Mononuclear cell (primary cell): ENCODE measurements at regions not wholly inside any gene's neighbourhood (a gene's known extent, or its start where the extent isn't known, plus 50 kb on each side); places are given as distances from the start of the nearest gene placed in this dataset.

Source experiments
- H3K27me3 ChIP-seq: 2 replicates; pipeline ENCODE4 v1.6.0; 2011; ENCODE audit warnings: low read length, control low read depth; ENCODE audit not compliant: insufficient read depth
- H3K4me1 ChIP-seq: 2 replicates; pipeline ENCODE4 v1.5.1; 2011; ENCODE audit warnings: mild to moderate bottlenecking, low read length, control low read depth; ENCODE audit not compliant: insufficient read depth
- H3K4me3 ChIP-seq: 2 replicates; pipeline ENCODE4 v1.5.1; 2011; ENCODE audit warnings: mild to moderate bottlenecking, low read length, moderate library complexity
- H3K9me3 ChIP-seq: 2 replicates; pipeline ENCODE4 v1.5.1; 2011; ENCODE audit warnings: low read depth, mild to moderate bottlenecking, control low read depth, low read length

DNA sequence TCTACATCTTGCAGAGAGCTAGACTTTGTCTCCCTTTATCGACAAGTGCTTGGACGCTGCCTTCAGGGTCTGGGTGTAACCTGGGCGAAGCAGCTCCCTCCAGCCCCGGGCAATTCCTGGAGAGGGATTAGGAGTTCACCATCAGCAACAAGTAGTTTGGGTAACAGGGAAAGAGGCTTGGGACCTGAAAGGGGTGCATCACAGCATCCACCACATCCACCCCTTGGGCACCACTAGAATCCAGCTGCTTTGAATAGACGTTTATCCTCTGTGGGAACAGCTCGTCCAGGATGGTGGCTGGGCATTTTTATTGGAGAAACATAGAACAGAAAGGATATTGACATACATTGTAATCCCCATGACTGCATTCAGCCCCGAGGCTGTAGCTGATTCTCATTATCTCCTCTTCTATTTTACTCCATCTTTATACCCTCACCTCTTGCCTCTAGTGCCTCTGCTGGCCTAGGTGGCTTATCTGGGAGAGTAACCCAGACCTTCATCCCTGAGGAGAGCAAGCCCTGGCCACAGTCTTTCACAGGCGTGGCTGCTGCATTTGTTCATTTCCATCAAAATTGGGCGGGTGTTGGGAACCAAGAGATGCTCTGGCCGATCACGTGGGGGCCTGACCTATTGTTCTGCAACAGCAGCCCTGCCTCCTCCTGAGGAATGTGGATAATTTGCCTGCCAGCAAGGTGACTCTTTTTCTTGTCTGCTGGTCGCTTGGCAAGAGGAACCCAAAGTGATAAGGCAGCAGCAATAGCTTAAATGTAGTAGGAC is 109.2 kb upstream of the RALGAPA2 start:
- H3K9me3 ChIP-seq = no peaks in the 10 kb centered on the region
- no peak overlapping the region for H3K4me3 ChIP-seq
- H3K27me3 ChIP-seq = peaks cover 2% of the 10 kb centered on the region
- peaks cover 29% of the 10 kb centered on the region for H3K4me1 ChIP-seq

DNA sequence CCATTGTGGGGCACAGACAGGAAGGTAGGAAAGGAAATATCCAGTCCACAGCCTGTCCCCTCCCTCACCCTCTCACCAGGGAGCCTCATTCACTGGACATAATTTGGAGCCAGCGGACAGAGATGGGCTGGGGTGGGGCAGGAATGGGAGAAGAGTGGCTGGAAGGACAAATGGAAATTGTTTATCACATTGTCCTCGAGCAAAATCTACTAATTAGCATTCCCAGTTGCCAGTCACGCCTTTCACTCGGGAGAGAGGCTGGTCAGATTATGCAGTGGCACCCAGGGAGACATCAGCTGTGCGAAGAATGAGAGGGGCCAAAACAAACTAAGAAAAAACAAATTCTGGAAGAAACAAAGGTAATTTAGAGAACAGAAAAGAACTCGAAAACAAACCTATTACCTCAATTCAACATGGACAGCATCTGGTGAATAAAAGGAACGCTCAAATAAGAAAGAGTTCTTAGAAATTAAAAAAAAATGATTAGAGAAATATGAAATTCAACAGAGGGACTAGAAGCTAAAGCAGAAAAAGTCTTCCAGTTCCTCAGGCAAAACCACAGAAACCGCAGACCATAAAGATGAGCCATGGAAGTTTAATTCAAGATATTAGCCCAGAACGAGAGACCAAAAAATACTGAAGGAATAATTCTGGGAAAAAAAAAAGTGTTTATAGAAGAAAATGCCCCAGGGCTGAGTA is 108.5 kb upstream of the RALGAPA2 start:
- H3K4me1 ChIP-seq = peaks cover 29% of the 10 kb centered on the region
- H3K9me3 ChIP-seq = no peaks in the 10 kb centered on the region
- peaks cover 2% of the 10 kb centered on the region for H3K27me3 ChIP-seq
- no peak overlapping the region for H3K4me3 ChIP-seq

GRCh38 chr20:20820104-20820503 is 107.7 kb upstream of the RALGAPA2 start:
- H3K27me3 ChIP-seq = peaks cover 2% of the 10 kb centered on the region
- H3K4me1 ChIP-seq = peaks cover 29% of the 10 kb centered on the region
- H3K4me3 ChIP-seq = no peak overlapping the region
- no peaks in the 10 kb centered on the region for H3K9me3 ChIP-seq

- no peaks in the 10 kb centered on the region for H3K9me3 ChIP-seq
- H3K4me1 ChIP-seq = peaks cover 13% of the 10 kb centered on the region
- no peak overlapping the region for H3K4me3 ChIP-seq
- peaks cover 2% of the 10 kb centered on the region for H3K27me3 ChIP-seq
Measured at GRCh38 chr20:20816969-20817755, 104.7 kb upstream of the RALGAPA2 start.

DNA sequence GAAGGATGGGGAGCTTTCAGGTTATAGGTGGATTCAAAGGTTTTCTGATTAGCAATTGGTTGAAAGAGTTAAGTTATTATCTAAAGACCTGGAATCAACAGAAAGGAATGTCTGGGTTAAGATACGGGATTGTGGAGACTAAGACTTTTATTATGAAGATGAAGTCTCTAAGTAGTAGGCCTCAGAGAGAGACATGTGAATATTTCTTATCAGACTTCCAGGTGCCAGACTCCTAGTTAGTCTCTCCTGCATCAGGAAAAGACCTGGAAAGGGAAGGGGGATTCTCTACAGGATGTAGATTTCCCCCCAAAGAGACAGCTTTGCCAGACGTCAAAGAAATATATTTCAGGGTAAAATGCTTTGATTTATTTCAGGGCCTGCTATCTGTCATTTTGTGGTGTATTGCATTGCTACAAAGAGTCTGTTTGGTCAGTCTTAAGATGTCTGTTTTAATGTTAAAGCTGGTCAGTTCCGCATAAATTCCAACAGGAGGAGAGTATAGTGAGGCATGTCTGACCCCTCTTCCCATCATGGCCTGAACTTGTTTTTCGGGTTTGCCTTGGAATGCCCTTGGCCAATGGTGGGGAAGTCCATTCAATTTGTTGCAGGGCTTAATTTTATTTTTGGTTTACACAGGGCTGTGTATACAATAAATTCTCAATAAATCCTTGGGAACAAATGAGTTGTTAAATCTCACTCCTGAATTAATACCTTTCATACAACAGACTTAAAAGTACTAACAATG is 103.4 kb upstream of the RALGAPA2 start:
- peaks cover 6% of the 10 kb centered on the region for H3K4me1 ChIP-seq
- H3K27me3 ChIP-seq = no peaks in the 10 kb centered on the region
- no peak overlapping the region for H3K4me3 ChIP-seq

GRCh38 chr20:20814685-20815084 is 102.2 kb upstream of the RALGAPA2 start:
- H3K4me1 ChIP-seq = no peaks in the 10 kb centered on the region

More for the DNA sequence above, 103.4 kb upstream of the RALGAPA2 start:
- no peaks in the 10 kb centered on the region for H3K9me3 ChIP-seq

DNA sequence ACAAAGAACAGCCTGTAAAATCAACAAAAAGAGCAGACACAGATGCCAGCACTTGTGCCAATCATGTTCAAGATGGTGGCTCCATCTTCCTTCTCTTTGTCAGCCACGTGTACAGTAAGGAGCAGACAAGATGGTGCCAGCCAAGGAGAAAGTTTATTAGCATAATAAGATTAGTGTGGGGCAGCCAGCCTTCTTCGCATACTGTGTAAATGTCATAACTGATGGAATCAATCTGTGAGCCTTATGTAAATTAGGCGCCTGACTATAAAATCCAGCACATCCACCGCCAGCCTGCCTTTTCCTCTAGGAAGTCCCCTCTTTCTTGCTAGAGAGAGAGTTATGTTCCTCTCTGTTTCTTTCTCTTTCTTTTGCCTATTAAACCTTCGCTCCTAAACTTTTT is 99.7 kb upstream of the RALGAPA2 start:
- H3K4me1 ChIP-seq = no peaks in the 10 kb centered on the region
- no peak overlapping the region for H3K4me3 ChIP-seq
- H3K9me3 ChIP-seq = no peaks in the 10 kb centered on the region
- H3K27me3 ChIP-seq = no peaks in the 10 kb centered on the region

More at GRCh38 chr20:20814685-20815084, 102.2 kb upstream of the RALGAPA2 start:
- H3K4me3 ChIP-seq = no peak overlapping the region
- no peaks in the 10 kb centered on the region for H3K27me3 ChIP-seq
- no peaks in the 10 kb centered on the region for H3K9me3 ChIP-seq

DNA sequence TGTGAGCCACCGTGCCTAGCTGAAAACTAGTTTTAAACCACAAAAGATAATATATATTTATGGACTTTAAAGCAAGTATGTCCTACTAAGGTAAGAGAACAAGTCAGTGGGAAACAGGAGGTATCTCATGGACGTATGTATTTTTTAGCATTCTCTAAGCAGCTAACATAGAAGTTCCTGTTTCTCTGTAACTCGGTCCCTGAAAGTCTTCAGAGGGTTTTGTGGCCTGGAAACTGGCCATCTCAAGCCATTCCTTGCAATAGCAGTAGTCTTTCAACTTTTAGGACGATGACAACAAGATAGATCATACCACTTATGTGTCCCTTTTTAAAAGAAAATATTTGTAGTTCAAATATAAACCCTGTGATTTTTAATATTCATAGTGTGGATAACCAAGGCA is 95.6 kb upstream of the RALGAPA2 start:
- Histone ChIP-seq H3K4me1 (no peaks in the 10 kb centered on the region), H3K4me3 (no peak overlapping the region), H3K9me3 (no peaks in the 10 kb centered on the region), H3K27me3 (no peaks in the 10 kb centered on the region)

DNA sequence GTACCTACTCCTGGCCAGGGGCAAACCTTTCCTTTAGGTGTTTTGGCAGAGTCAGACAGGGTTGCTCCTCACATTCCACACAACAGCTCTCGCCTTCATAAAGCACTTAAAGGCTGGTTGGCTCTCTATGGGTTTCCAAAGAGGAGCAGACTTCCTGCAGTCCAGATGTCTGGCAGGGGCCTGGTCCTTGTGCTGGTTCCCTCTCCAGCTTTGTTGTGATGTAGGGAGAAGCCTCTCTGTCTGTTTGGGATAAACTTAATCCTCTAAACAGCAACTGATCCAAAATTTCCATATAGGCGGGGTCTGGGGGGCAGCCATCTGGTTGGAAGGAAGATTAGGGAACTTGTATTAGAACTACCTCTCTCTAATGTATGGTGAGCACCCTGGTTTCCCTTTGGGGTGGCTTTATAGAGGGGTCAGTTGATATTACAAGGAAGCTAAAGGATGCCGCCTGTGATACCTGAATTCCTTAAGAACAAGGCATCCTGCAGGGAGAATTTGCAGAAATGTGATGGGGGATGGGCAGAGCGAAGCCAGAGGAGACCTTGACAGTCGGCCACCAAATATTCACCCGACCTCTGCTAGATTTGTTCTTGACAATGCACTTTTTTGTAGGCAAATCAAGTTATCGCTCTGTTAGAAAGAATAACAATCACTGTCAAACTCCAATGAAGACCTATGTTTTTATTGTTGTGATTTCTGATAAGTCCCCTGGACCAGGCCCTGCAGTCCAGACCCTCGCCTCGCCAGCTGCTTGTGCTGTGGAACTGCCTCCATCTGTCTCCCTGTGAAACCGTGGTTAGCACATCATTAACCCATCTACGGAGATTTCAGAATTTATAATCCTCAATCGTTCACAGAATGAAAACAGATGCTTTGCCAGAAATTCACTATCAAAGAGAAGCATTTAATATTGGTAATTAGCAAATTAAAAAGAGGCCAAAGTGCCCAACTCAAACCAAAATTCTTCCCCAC is 94.0 kb upstream of the RALGAPA2 start:
- Histone ChIP-seq H3K9me3 (no peaks in the 10 kb centered on the region), H3K4me1 (no peaks in the 10 kb centered on the region), H3K27me3 (no peaks in the 10 kb centered on the region), H3K4me3 (no peak overlapping the region)

DNA sequence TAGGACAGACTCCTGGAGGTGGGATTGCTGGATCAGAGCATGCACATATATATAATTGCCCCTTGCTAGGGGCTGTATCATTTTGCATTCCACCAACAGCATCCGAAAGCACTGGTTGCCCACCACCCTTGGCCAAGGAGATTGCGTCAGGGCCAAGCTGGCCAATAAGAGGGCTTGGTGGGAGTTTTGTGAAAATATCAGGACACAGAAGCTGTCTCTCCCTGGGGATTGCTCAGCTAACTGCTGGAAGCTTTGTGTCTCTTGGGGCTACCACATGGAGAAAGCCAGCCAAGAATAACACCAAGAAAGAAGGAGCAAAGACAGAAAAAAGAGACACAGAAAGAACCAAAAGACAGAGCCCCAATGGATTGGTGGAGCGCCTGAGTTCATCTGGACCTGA is 90.6 kb upstream of the RALGAPA2 start:
- no peaks in the 10 kb centered on the region for H3K27me3 ChIP-seq
- no peaks in the 10 kb centered on the region for H3K4me1 ChIP-seq
- H3K9me3 ChIP-seq = no peaks in the 10 kb centered on the region
- H3K4me3 ChIP-seq = no peak overlapping the region

DNA sequence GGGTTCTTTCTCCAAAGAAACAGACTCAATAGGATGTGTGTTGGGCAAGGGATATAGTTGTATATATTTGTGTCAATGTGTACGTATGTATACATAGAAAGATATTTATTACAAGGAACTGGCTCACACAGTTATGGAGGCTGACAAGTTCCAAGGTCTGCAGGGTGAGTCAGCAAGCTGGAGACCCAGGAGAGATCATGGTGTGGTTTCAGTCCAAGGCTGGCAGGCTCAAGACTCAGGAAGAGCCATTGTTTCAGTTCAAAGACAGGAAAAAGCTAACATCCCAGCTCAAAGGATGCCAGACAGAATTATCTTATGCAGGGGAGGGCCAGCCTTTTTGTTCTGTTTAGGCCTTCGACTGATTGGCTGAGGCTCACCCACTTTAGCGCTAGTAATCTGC is 89.9 kb upstream of the RALGAPA2 start:
- Histone ChIP-seq H3K4me3 (no peak overlapping the region), H3K4me1 (no peaks in the 10 kb centered on the region), H3K27me3 (no peaks in the 10 kb centered on the region), H3K9me3 (no peaks in the 10 kb centered on the region)

GRCh38 chr20:20799716-20800312 is 87.4 kb upstream of the RALGAPA2 start:
- H3K4me1 ChIP-seq = no peaks in the 10 kb centered on the region
- H3K27me3 ChIP-seq = no peaks in the 10 kb centered on the region
- H3K9me3 ChIP-seq = no peaks in the 10 kb centered on the region
- H3K4me3 ChIP-seq = no peak overlapping the region

GRCh38 chr20:20797521-20798310 is 85.3 kb upstream of the RALGAPA2 start:
- H3K27me3 ChIP-seq = no peaks in the 10 kb centered on the region
- no peak overlapping the region for H3K4me3 ChIP-seq
- no peaks in the 10 kb centered on the region for H3K4me1 ChIP-seq
- H3K9me3 ChIP-seq = no peaks in the 10 kb centered on the region
